GM10266 (cell line): ENCODE measurements at regions not wholly inside any gene's neighbourhood (a gene's known extent, or its start where the extent isn't known, plus 50 kb on each side); places are given as distances from the start of the nearest gene placed in this dataset.

Experiments
- DNase-seq: peaks from one replicate; pipeline ENCODE4 v3.0.0; 2012; ENCODE audit errors: extremely low spot score
- CTCF ChIP-seq: IDR thresholded peaks from 2 replicates; pipeline ENCODE4 v1.5.1; 2012; ENCODE audit warnings: mild to moderate bottlenecking, low read depth; ENCODE audit not compliant: control insufficient read depth, insufficient read depth; ENCODE audit errors: missing control alignments

- TF ChIP-seq CTCF = no peak
- no peak for DNase-seq
These were observed 1175.5 kb downstream of the MAT2B start for GRCh38 chr5:164680812-164681520.

GRCh38 chr5:164687391-164687790, 1182.0 kb downstream of the MAT2B start:
- TF ChIP-seq CTCF = no peak

GRCh38 chr5:164688437-164688836, 1183.0 kb downstream of the MAT2B start:
- DNase-seq = no peak
- no peak for TF ChIP-seq CTCF

More at GRCh38 chr5:164687391-164687790, 1182.0 kb downstream of the MAT2B start:
- no peak for DNase-seq

- no peak for TF ChIP-seq CTCF
These were observed 1203.4 kb downstream of the MAT2B start for GRCh38 chr5:164708831-164709230.

GRCh38 chr5:164713682-164714081, 1208.3 kb downstream of the MAT2B start:
- no peak for DNase-seq
- no peak for TF ChIP-seq CTCF

More at GRCh38 chr5:164708831-164709230, 1203.4 kb downstream of the MAT2B start:
- no peak for DNase-seq

- DNase-seq = no peak
- no peak for TF ChIP-seq CTCF
These were observed 1215.7 kb downstream of the MAT2B start for GRCh38 chr5:164721116-164721515.

GRCh38 chr5:164721656-164722055, 1216.2 kb downstream of the MAT2B start:
- no peak for TF ChIP-seq CTCF
- DNase-seq = no peak
